ENCODE measurements at regions not wholly inside any gene's neighbourhood (a gene's known extent, or its start where the extent isn't known, plus 50 kb on each side); places are given as distances from the start of the nearest gene placed in this dataset.

DNA sequence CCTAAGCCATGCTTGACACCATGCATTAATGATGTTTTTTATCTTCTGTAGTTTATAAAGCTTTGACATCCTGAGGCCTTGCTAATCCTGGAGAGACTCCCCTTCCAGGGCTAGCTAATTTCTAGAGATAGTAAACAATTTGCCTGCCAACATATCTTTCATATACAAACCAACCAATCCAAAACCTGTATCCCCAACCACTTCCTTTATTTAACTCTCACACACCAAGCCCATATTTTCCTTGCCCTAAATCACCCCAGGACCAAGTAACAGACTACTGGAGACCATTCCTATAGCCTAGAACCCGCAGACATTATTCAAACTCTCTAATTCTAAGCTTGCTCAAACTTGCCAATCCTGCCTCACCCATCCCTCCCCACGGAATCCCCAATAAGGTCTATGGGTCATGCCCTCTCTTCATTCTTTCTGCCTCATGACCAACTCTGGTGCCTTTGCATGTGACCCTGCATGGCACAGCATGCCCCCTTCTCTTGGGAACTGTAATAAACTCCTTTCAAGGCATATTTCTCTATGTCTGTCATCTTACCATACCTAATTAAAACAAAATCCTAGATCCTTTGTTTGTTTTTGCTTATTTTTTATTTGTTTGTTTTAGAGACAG is 116.6 kb upstream of the CACUL1 start:
- Histone ChIP-seq H3F3A (ENCODE audit: insufficient read depth) (no peaks in the 10 kb centered on the region), H3K36me3 (ENCODE audit: low read length) (no peaks in the 10 kb centered on the region), H2AFZ (ENCODE audit: low read depth, low read length, severe bottlenecking) (no peak overlapping the region), H3K9me3 (ENCODE audit: insufficient read depth, low read length) (no peaks in the 10 kb centered on the region; the same call in 1 of the 2 replicates), H4K20me1 (ENCODE audit: low read depth, low read length) (no peaks in the 10 kb centered on the region), H3K4me3 (ENCODE audit: insufficient read depth, low read length, poor library complexity, severe bottlenecking) (no peak overlapping the region), H3K27me3 (ENCODE audit: low read length) (no peaks in the 10 kb centered on the region), H3K9me2 (replicated peaks; ENCODE audit: insufficient read depth, low read length) (no peaks in the 10 kb centered on the region), H3K9ac (ENCODE audit: low read length) (no peak overlapping the region), H3K4me2 (ENCODE audit: low read depth, low read length, poor library complexity, severe bottlenecking) (no peak overlapping the region), H3K79me2 (ENCODE audit: insufficient read depth, low read length) (no peaks in the 10 kb centered on the region), H3K27ac (ENCODE audit: low read depth, low read length) (no peak overlapping the region)
- TF ChIP-seq EZH2phosphoT487 (conservative IDR thresholded peaks at IDR 0.05; ENCODE audit: low read length), result no peak
- TF ChIP-seq, protein P1, sequence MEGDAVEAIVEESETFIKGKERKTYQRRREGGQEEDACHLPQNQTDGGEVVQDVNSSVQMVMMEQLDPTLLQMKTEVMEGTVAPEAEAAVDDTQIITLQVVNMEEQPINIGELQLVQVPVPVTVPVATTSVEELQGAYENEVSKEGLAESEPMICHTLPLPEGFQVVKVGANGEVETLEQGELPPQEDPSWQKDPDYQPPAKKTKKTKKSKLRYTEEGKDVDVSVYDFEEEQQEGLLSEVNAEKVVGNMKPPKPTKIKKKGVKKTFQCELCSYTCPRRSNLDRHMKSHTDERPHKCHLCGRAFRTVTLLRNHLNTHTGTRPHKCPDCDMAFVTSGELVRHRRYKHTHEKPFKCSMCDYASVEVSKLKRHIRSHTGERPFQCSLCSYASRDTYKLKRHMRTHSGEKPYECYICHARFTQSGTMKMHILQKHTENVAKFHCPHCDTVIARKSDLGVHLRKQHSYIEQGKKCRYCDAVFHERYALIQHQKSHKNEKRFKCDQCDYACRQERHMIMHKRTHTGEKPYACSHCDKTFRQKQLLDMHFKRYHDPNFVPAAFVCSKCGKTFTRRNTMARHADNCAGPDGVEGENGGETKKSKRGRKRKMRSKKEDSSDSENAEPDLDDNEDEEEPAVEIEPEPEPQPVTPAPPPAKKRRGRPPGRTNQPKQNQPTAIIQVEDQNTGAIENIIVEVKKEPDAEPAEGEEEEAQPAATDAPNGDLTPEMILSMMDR (IDR thresholded peaks at IDR 0.05; ENCODE audit: insufficient read depth, low read length, poor library complexity, severe bottlenecking), result no peak

DNA sequence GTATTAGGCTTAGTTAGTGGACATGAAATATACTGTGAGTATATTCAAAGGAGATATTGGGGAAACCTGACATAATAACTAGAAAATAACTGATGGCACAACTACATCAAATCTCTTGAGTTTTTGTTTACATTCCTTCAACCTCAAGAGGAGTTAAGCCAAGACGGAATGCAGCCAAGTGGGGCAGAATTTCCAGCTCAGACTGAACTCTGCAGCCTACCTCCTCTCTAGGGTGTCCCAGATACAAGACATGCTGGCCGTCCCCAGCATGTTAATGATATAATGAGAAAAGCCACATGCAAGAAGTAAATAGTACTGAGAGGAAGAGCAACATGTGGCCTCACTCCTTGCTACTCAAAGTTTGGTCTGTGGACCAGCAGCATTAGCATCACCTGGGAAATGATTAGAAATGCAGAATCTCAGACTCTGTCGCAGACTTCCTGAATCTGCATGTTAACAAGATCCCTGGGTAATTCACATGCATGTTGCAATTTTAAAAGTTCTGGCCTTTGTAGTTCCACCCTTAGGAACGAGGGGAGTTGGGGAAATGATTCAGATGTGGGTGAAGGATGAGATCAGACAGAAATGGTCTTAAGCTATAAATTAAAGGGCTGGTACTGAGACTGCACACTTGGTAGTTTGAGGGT is 118.4 kb upstream of the CACUL1 start:
- H3K9me3 ChIP-seq (ENCODE audit: insufficient read depth, low read length), result no peaks in the 10 kb centered on the region; the same call in 1 of the 2 replicates
- H3F3A ChIP-seq (ENCODE audit: insufficient read depth), result no peaks in the 10 kb centered on the region
- no peak overlapping the region for H2AFZ ChIP-seq (ENCODE audit: low read depth, low read length, severe bottlenecking)
- H3K79me2 ChIP-seq (ENCODE audit: insufficient read depth, low read length), result no peaks in the 10 kb centered on the region
- H3K9ac ChIP-seq (ENCODE audit: low read length), result no peak overlapping the region
- no peaks in the 10 kb centered on the region for H3K9me2 ChIP-seq (replicated peaks; ENCODE audit: insufficient read depth, low read length)
- H3K4me3 ChIP-seq (ENCODE audit: insufficient read depth, low read length, poor library complexity, severe bottlenecking), result no peak overlapping the region
- H3K36me3 ChIP-seq (ENCODE audit: low read length), result no peaks in the 10 kb centered on the region
- TF ChIP-seq, protein P1 (IDR thresholded peaks at IDR 0.05; ENCODE audit: insufficient read depth, low read length, poor library complexity, severe bottlenecking), result no peak
- TF ChIP-seq EZH2phosphoT487 (conservative IDR thresholded peaks at IDR 0.05; ENCODE audit: low read length), result no peak
- H3K27me3 ChIP-seq (ENCODE audit: low read length), result no peaks in the 10 kb centered on the region
- H3K4me2 ChIP-seq (ENCODE audit: low read depth, low read length, poor library complexity, severe bottlenecking), result no peak overlapping the region
- no peaks in the 10 kb centered on the region for H4K20me1 ChIP-seq (ENCODE audit: low read depth, low read length)
- H3K27ac ChIP-seq (ENCODE audit: low read depth, low read length), result no peak overlapping the region

DNA sequence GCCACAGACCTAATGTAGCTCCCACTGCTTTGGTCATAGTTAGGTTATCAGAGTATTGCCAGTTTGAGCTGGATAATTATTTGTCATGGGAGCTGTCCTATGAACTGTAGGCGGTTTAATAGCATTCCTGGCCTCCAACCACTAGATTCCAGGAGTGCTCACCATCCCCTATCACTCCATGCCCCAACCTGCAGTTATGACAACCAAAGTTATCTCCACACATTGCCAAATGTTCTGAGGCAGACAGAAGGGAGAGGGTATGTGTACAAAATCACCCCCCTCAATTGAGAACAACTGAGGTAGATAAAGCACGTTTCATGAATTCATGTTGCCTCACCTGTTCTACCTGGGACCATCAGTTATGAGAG is 119.0 kb upstream of the CACUL1 start:
- Histone ChIP-seq H3F3A (ENCODE audit: insufficient read depth) (no peaks in the 10 kb centered on the region), H3K27me3 (ENCODE audit: low read length) (no peaks in the 10 kb centered on the region), H3K79me2 (ENCODE audit: insufficient read depth, low read length) (no peaks in the 10 kb centered on the region), H3K9me3 (ENCODE audit: insufficient read depth, low read length) (no peaks in the 10 kb centered on the region; the same call in 1 of the 2 replicates), H3K4me3 (ENCODE audit: insufficient read depth, low read length, poor library complexity, severe bottlenecking) (no peak overlapping the region), H2AFZ (ENCODE audit: low read depth, low read length, severe bottlenecking) (no peak overlapping the region), H3K9me2 (replicated peaks; ENCODE audit: insufficient read depth, low read length) (no peaks in the 10 kb centered on the region), H4K20me1 (ENCODE audit: low read depth, low read length) (no peaks in the 10 kb centered on the region), H3K9ac (ENCODE audit: low read length) (no peak overlapping the region), H3K36me3 (ENCODE audit: low read length) (no peaks in the 10 kb centered on the region), H3K27ac (ENCODE audit: low read depth, low read length) (no peak overlapping the region), H3K4me2 (ENCODE audit: low read depth, low read length, poor library complexity, severe bottlenecking) (no peak overlapping the region)
- TF ChIP-seq, protein P1 (IDR thresholded peaks at IDR 0.05; ENCODE audit: insufficient read depth, low read length, poor library complexity, severe bottlenecking), result no peak
- no peak for TF ChIP-seq EZH2phosphoT487 (conservative IDR thresholded peaks at IDR 0.05; ENCODE audit: low read length)

All from SU-DHL-6 (cell line).